Body of pancreas (tissue), 4 donors: ENCODE measurements at regions not wholly inside any gene's neighbourhood (a gene's known extent, or its start where the extent isn't known, plus 50 kb on each side); places are given as distances from the start of the nearest gene placed in this dataset.
A peak's percentile ranks its signal among the peaks of the same experiment; 100 is the strongest.
"Not testable (repeated sequence)": the region's sequence is repeated elsewhere in the genome, so short reads cannot be mapped to it uniquely, and the experiment has no call there.

Experiments
- ATAC-seq: fragments of 150-250 bp; one replicate; pipeline ENCODE4 v1.9.1; 2016
- DNase-seq, 4 donors: peaks; one replicate each; pipeline ENCODE4 v3.0.0-alpha.2; 2019
- H3K27ac ChIP-seq, 4 donors: fragments of 200-600 bp; sonication (generic); 1 replicate in 3 of 4; 2 replicates in 1 of 4; pipeline versions ENCODE4 v1.5.1 to v1.6.1; 2016 to 2019; ENCODE audit warnings: mild to moderate bottlenecking in 1 of 4, mixed read lengths in 1 of 4, moderate library complexity in 1 of 4
- H3K27me3 ChIP-seq, 2 donors: fragments of 200-600 bp; sonication (generic); one replicate each; pipeline ENCODE4 v1.6.0; 2016; ENCODE audit warnings: mild to moderate bottlenecking in 1 of 2
- H3K36me3 ChIP-seq, 2 donors: fragments of 200-600 bp; sonication (generic); replicated peaks in 1 of 2; 2 replicates each; pipeline ENCODE4 v1.5.1; 2016; ENCODE audit warnings: low read depth in 2 of 2; ENCODE audit not compliant: insufficient read depth in 1 of 2
- H3K4me1 ChIP-seq: fragments of 200-600 bp; sonication (generic); one replicate; pipeline ENCODE4 v1.6.0; 2016
- H3K4me3 ChIP-seq, 2 donors: fragments of 200-600 bp; sonication (generic); 1 replicate in 1 of 2; 2 replicates in 1 of 2; pipeline ENCODE4 v1.5.1; 2016 to 2019
- H3K9me3 ChIP-seq, 3 donors: fragments of 200-600 bp; sonication (generic); 1 replicate in 2 of 3; 2 replicates in 1 of 3; pipeline ENCODE4 v1.5.1; 2016
- POLR2A ChIP-seq, 3 donors: fragments of 450-650 bp; IDR thresholded peaks; one replicate each; pipeline ENCODE4 v1.6.1; 2016; ENCODE audit warnings: antibody characterized with exemption in 3 of 3, mild to moderate bottlenecking in 2 of 3
- WGBS, 2 donors: methylation state at CpG; one replicate each; pipeline ENCODE4 v1.1.5; 2017; 5-methylcytosine and 5-hydroxymethylcytosine counted together
- intact Hi-C: fragments of 100-400 bp; cut with DNase I; formaldehyde crosslinking; loops from one replicate; pipeline ENCODE4 v1.15.1; 2023
- TF ChIP-seq, protein P1 (sequence below), 7 experiments: fragments of 450-650 bp in 4 of 7; fragments of 200-600 bp in 3 of 7; sonication (generic) in 3 of 7; IDR thresholded peaks; one replicate each; pipeline ENCODE4 v1.5.1; 2016 to 2019; ENCODE audit warnings: antibody characterized with exemption in 7 of 7

DNA sequence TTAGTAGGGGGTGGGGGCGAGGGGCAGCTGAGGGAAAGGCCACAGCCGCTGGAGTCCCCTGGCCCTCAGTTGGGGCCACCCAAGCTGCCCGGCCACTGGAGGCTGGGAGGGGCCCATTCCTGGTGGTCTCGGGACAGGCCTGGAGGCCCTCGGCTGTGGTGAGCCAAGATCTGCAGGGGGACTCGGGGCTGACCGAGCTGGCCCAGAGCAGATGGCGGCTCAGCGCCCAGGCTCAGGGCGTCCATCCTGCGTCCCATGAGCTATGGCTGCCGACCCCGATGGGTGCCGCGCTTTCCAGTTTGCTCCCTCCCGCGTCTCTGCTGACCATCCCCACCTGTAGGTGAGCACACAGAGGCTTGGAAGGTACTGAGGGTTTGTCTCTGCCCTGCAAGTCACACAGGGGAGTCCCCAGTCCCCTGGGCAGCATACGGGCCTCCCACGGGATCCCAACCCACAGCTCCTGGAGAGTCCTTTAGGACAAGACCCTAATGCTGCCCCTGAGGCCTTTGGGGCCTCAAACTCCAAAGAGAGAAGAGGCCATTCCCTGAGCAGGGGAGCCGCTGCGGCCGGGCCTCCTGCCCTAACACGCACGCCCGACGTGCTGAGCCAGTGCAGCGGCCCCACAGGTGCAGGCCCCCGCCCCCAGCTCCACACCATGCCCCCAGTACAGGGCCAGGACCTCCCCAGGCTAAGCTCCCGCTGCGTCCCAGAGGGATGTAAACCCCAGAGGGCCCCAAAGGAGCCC, 107.2 kb downstream of the MICALL2 start:
- Histone ChIP-seq H3K9me3 (no peaks in the 10 kb centered on the region), H3K36me3 (no peaks in the 10 kb centered on the region), H3K4me1 (peaks cover 14% of the 10 kb centered on the region), H3K27ac (no peak overlapping the region), H3K27me3 (peaks cover 0 to 3% of the 10 kb centered on the region in 2 donors), H3K4me3 (no peak overlapping the region)
- 74 to 79% methylated on average over 12 to 29 of the region's 30 CpGs for WGBS, 2 donors
- intact Hi-C loops: no loop called here
- TF ChIP-seq, protein P1, sequence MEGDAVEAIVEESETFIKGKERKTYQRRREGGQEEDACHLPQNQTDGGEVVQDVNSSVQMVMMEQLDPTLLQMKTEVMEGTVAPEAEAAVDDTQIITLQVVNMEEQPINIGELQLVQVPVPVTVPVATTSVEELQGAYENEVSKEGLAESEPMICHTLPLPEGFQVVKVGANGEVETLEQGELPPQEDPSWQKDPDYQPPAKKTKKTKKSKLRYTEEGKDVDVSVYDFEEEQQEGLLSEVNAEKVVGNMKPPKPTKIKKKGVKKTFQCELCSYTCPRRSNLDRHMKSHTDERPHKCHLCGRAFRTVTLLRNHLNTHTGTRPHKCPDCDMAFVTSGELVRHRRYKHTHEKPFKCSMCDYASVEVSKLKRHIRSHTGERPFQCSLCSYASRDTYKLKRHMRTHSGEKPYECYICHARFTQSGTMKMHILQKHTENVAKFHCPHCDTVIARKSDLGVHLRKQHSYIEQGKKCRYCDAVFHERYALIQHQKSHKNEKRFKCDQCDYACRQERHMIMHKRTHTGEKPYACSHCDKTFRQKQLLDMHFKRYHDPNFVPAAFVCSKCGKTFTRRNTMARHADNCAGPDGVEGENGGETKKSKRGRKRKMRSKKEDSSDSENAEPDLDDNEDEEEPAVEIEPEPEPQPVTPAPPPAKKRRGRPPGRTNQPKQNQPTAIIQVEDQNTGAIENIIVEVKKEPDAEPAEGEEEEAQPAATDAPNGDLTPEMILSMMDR (IDR thresholded peaks at IDR 0.05): no peak
- TF ChIP-seq POLR2A (IDR thresholded peaks at IDR 0.05): no peak
- no peak for DNase-seq
- ATAC-seq: no peak

- Histone ChIP-seq H3K36me3 (no peaks in the 10 kb centered on the region), H3K27me3 (peaks cover 0 to 3% of the 10 kb centered on the region in 2 donors), H3K27ac (no peak overlapping the region), H3K4me3 (no peak overlapping the region), H3K9me3 (no peaks in the 10 kb centered on the region), H3K4me1 (peaks cover 14% of the 10 kb centered on the region)
- ATAC-seq (no peak), DNase-seq (no peak)
- 72 to 77% methylated on average over 15 to 24 of the region's 27 CpGs for WGBS, 2 donors
- TF ChIP-seq, protein P1 (IDR thresholded peaks at IDR 0.05): no peak
- TF ChIP-seq POLR2A (IDR thresholded peaks at IDR 0.05): no peak
- intact Hi-C loops: no loop called here
These were observed 106.5 kb downstream of the MICALL2 start for GRCh38 chr7:1352656-1353271.

- ATAC-seq (no peak), DNase-seq (no peak)
- Histone ChIP-seq H3K27ac (peak overlapping the region in 1 of 4 donors; percentile 21), H3K36me3 (no peaks in the 10 kb centered on the region), H3K4me1 (peaks cover 14% of the 10 kb centered on the region), H3K9me3 (no peaks in the 10 kb centered on the region), H3K27me3 (peaks cover 0 to 3% of the 10 kb centered on the region in 2 donors), H3K4me3 (no peak overlapping the region)
- TF ChIP-seq, protein P1 (IDR thresholded peaks at IDR 0.05): no peak
- TF ChIP-seq POLR2A (IDR thresholded peaks at IDR 0.05): no peak
- WGBS, 2 donors: 15 to 32% methylated on average over 24 to 32 of the region's 32 CpGs
- intact Hi-C loops: no loop called here
These were observed 104.4 kb downstream of the MICALL2 start for GRCh38 chr7:1354661-1355567.

DNA sequence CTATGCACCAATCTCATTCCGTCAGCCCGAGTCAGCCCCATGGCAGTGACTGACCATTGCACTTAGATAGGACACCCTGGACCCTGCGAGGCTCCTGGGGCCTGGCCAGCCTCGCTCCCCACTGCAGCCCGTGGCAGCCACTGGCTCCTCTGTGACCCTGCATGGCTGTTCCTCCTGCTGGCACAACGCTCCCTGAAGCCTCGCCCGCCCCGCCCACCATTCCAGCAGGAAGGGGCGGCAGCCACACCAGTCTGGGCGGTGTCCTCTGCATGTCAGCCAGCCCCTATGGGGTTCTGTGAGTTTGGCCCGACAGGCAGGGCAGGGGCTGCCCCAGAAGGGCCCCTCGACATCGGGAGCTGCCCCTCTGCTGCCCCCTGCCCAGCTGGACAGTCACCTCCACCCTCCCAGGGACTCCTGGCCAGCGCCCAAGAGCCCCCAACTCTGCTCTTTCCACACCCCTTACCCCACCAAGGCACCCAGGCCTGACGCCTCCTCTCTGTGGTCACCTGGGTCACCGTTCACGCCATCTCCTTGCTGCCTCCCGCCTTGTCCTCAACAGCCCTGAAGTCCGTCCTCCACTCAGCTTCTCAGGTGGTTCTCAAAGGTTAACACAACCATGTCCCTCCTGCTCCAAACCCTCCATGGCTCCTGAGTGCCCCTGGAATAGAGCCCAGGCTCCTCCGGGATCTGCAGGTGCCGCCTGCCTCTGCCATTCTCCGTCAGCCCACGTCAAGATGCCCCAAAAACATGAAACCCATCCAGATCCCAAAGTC, 103.5 kb downstream of the MICALL2 start:
- DNase-seq (peak in 2 of 4 donors; percentile 8 to 31), ATAC-seq (peak; percentile 17)
- TF ChIP-seq POLR2A (IDR thresholded peaks at IDR 0.05): no peak
- TF ChIP-seq, protein P1 (IDR thresholded peaks at IDR 0.05): no peak

GRCh38 chr7:1356853-1357252, 102.4 kb downstream of the MICALL2 start:
- H3K27ac ChIP-seq, DNase-seq, H3K4me3 ChIP-seq, intact Hi-C loops, H3K36me3 ChIP-seq, ATAC-seq, H3K27me3 ChIP-seq, H3K9me3 ChIP-seq: not testable (repeated sequence)
- peaks cover 14% of the 10 kb centered on the region for H3K4me1 ChIP-seq
- WGBS, 2 donors: 80 to 85% methylated on average over 6 of the region's 6 CpGs

More for the DNA sequence above, 103.5 kb downstream of the MICALL2 start:
- Histone ChIP-seq H3K27me3 (peaks cover 0 to 3% of the 10 kb centered on the region in 2 donors), H3K36me3 (no peaks in the 10 kb centered on the region), H3K27ac (peak overlapping the region in 1 of 4 donors; percentile 21), H3K9me3 (no peaks in the 10 kb centered on the region), H3K4me1 (peaks cover 14% of the 10 kb centered on the region), H3K4me3 (no peak overlapping the region)
- 48 to 62% methylated on average over 11 to 20 of the region's 24 CpGs for WGBS, 2 donors
- intact Hi-C loops: no loop called here

GRCh38 chr7:1357260-1357600, 102.0 kb downstream of the MICALL2 start:
- DNase-seq, ATAC-seq: not testable (repeated sequence)
- WGBS, 2 donors: 94 to 98% methylated on average over 3 of the region's 3 CpGs

More at GRCh38 chr7:1357260-1357600, 102.0 kb downstream of the MICALL2 start:
- H3K27ac ChIP-seq, H3K27me3 ChIP-seq, H3K4me3 ChIP-seq, intact Hi-C loops, H3K9me3 ChIP-seq, H3K36me3 ChIP-seq: not testable (repeated sequence)
- H3K4me1 ChIP-seq: peaks cover 14% of the 10 kb centered on the region
